ENCODE measurements at regions not wholly inside any gene's neighbourhood (a gene's known extent, or its start where the extent isn't known, plus 50 kb on each side); places are given as distances from the start of the nearest gene placed in this dataset.

- no peak for TF ChIP-seq CTCF (conservative IDR thresholded peaks at IDR 0.05 in 1 of 2, IDR thresholded peaks at IDR 0.05 in 1 of 2; ENCODE audit: low read depth in 1 of 2, low read length in 2 of 2)
- no peak for TF ChIP-seq EZH2 (IDR thresholded peaks at IDR 0.05; ENCODE audit: low read length, missing control alignments)
Observed at GRCh38 chr1:5769760-5770159, 222.5 kb downstream of the NPHP4 start.

All from fibroblast of lung (primary cell).